Naive B cell (primary cell): ENCODE measurements at regions not wholly inside any gene's neighbourhood (a gene's known extent, or its start where the extent isn't known, plus 50 kb on each side); places are given as distances from the start of the nearest gene placed in this dataset.

ENCODE experiments used
- ATAC-seq, 2 donors: fragments of 150-1000 bp; cut with Tn5 transposase; 2 replicates each; pipeline ENCODE4 v1.10.0; 2021; ENCODE audit warnings: low read depth in 2 of 2, mild to moderate bottlenecking in 2 of 2, moderate library complexity in 2 of 2
- DNase-seq: peaks from one replicate; pipeline ENCODE4 v3.0.0; 2022
- H3K27ac Mint-ChIP-seq, 6 donors: one replicate each; pipeline ENCODE4 v1.8.0; 2020 to 2022; ENCODE audit warnings: mild to moderate bottlenecking in 6 of 6, mixed read lengths in 6 of 6, moderate library complexity in 5 of 6, inconsistent platforms in 2 of 6
- H3K27me3 Mint-ChIP-seq, 3 donors: one replicate each; pipeline ENCODE4 v1.8.0; 2021 to 2022; ENCODE audit warnings: mixed read lengths in 3 of 3, mild to moderate bottlenecking in 1 of 3
- H3K36me3 Mint-ChIP-seq, 2 donors: one replicate each; pipeline ENCODE4 v1.8.0; 2020 to 2022; ENCODE audit warnings: mixed read lengths in 2 of 2, inconsistent platforms in 1 of 2, mild to moderate bottlenecking in 1 of 2
- H3K4me1 Mint-ChIP-seq, 3 donors: one replicate each; pipeline ENCODE4 v1.8.0; 2020 to 2022; ENCODE audit warnings: mixed read lengths in 3 of 3, inconsistent platforms in 1 of 3, mild to moderate bottlenecking in 1 of 3, moderate library complexity in 1 of 3
- H3K4me3 Mint-ChIP-seq, 8 donors: one replicate each; pipeline ENCODE4 v1.8.0; 2020 to 2022; ENCODE audit warnings: mild to moderate bottlenecking in 8 of 8, mixed read lengths in 8 of 8, moderate library complexity in 8 of 8, inconsistent platforms in 2 of 8
- H3K9me3 Mint-ChIP-seq, 7 donors: one replicate each; pipeline ENCODE4 v1.8.0; 2020 to 2022; ENCODE audit warnings: mixed read lengths in 7 of 7, mild to moderate bottlenecking in 5 of 7, inconsistent platforms in 2 of 7, moderate library complexity in 1 of 7

DNA sequence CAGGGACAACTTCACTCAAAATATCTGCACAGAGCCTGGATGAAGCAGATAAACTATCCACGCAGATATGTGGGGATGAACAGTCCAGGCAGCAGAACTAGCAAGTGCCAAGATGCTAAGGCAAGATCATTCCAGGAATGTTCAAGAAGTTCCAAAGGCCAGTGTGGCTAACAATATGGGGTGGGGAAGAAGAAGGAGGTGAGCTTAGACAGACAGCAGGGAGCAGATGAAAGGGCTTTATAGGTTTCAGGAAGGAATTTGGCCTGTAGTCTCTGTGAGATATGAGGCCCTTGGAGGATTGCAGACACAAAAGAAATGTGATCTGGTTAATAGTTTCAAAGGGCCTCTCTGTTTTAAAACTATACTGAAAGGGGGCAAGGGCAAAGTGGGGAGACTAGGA is 63.5 kb upstream of the PPM1H start:
- H3K4me1 Mint-ChIP-seq = no peaks in the 10 kb centered on the region
- H3K36me3 Mint-ChIP-seq = no peaks in the 10 kb centered on the region
- H3K4me3 Mint-ChIP-seq = no peak overlapping the region
- peaks cover 0 to 14% (median 10%) of the 10 kb centered on the region in 3 donors for H3K27me3 Mint-ChIP-seq
- DNase-seq = no peak
- no peak for ATAC-seq
- peaks cover 0 to 7% (median 4%) of the 10 kb centered on the region in 7 donors for H3K9me3 Mint-ChIP-seq
- H3K27ac Mint-ChIP-seq = no peak overlapping the region

DNA sequence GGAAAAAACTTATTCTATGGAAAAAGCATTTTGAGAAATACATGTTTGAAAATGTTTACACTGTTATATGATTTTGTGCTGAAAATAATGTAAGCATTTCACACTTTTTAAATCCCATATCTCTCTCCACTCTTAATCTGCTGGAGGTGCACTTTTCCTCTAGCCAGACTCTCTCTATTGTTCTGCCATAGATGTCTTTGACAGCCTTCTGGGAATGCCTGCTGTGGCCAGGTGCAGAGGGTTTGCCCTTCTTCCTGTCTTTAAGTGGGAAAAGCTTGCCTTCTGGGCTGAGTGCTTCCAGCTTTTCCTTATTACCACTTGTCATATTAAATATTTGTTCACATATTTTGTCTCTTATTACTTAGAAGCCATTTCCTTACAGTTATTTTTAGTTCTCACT is 60.1 kb upstream of the PPM1H start:
- no peak for ATAC-seq
- Mint-ChIP-seq H3K4me1 (no peaks in the 10 kb centered on the region), H3K27me3 (peaks cover 0 to 14% (median 10%) of the 10 kb centered on the region in 3 donors)

DNA sequence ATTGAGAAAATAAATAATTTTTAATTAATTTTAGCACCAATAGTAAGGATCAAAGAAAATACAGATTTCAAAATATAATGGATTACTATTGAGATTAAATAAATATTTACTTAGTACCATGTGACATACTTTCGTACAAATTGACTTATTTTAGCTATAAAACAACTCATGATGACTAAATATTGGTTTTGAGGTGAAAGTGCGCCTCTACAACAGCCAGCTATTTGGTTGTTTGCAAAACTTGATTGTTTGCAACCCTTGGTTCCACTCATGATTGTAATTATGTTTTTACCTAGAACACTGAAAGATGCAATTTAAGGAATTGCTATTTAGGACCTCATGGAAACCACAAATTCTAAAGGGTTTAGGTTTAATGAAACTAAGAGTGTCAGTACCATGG is 51.9 kb upstream of the PPM1H start:
- no peaks in the 10 kb centered on the region for H3K36me3 Mint-ChIP-seq
- ATAC-seq (no peak), DNase-seq (no peak)
- peaks cover 0 to 9% (median 4%) of the 10 kb centered on the region in 7 donors for H3K9me3 Mint-ChIP-seq
- H3K4me1 Mint-ChIP-seq = no peaks in the 10 kb centered on the region
- H3K4me3 Mint-ChIP-seq = no peak overlapping the region
- H3K27me3 Mint-ChIP-seq = peaks cover 0 to 4% (median 0%) of the 10 kb centered on the region in 3 donors
- H3K27ac Mint-ChIP-seq = no peak overlapping the region

More for the DNA sequence above, 60.1 kb upstream of the PPM1H start:
- H3K27ac Mint-ChIP-seq = no peak overlapping the region
- H3K4me3 Mint-ChIP-seq = no peak overlapping the region
- no peak for DNase-seq
- H3K9me3 Mint-ChIP-seq = peaks cover 0 to 20% (median 3%) of the 10 kb centered on the region in 7 donors
- H3K36me3 Mint-ChIP-seq = no peaks in the 10 kb centered on the region
